GM12892 (cell line): ENCODE measurements at regions not wholly inside any gene's neighbourhood (a gene's known extent, or its start where the extent isn't known, plus 50 kb on each side); places are given as distances from the start of the nearest gene placed in this dataset.
"Not testable (repeated sequence)": the region's sequence is repeated elsewhere in the genome, so short reads cannot be mapped to it uniquely, and the experiment has no call there.

Experiments used
- DNase-seq: peaks from one replicate; pipeline ENCODE4 v3.0.0; 2011; ENCODE audit not compliant: insufficient read length
- FAIRE-seq: peaks from 2 replicates; lab custom pipeline; 2011; peaks lifted over from hg19 to GRCh38; lab: Jason Lieb, UNC
- POLR2A ChIP-seq: IDR thresholded peaks from 2 replicates; pipeline ENCODE4 v1.6.1; 2011; ENCODE audit warnings: low read depth, low read length, control low read depth
- POLR2AphosphoS5 ChIP-seq: IDR thresholded peaks from 2 replicates; pipeline ENCODE4 v1.6.1; 2011; ENCODE audit warnings: low read depth, low read length, control low read depth
- TAF1 ChIP-seq: IDR thresholded peaks from 2 replicates; pipeline ENCODE4 v1.6.1; 2011; ENCODE audit warnings: low read depth, mild to moderate bottlenecking, control low read depth, low read length, borderline replicate concordance

- TF ChIP-seq POLR2AphosphoS5 (no peak), POLR2A (no peak), TAF1 (no peak)
- FAIRE-seq (no peak), DNase-seq (no peak)
These were observed 138.4 kb upstream of the CADM1 start for GRCh38 chr11:115642660-115643059.

GRCh38 chr11:115637599-115638241 lies 133.5 kb upstream of the CADM1 start:
- DNase-seq: no peak
- TF ChIP-seq TAF1 (no peak), POLR2AphosphoS5 (no peak), POLR2A (no peak)
- no peak for FAIRE-seq

DNA sequence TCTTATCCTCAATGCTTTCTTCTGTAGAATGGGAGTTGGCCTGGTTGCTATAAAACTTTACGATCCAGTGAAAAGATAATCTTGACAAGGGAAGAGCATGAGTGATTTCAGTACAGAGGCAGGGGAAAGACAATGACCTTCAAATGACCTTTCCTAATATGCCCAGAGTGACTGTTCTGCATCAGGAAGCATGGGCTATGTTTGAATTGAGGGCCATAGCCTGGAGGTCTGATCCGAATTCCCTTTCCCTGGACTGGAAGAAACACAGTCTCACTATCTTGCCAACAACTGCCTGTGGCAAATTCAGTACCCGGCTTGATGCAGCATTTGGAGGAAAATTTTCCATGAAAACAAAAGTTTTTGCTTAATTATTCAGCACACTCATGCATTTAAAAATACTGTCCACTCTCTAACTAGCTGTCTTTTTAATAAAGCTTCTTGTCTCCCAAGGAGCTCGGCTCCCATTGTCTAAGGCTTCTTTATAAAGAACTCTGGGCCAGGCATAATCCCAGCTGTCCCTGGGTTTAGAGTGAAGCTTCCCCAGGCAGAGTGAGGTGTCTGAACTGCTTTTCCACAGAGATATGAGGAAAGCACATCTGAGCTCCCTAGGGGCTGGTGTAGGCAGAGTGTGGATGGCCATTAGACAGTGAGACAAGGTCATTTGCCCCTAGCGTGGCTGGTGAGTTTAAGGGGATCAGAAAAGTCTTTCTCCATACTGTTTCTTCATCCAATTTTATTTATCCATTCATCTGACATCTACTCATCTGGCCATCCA lies 132.7 kb upstream of the CADM1 start:
- no peak for FAIRE-seq
- TF ChIP-seq TAF1: no peak
- TF ChIP-seq POLR2A: no peak
- no peak for TF ChIP-seq POLR2AphosphoS5
- DNase-seq: no peak

- not testable (repeated sequence) for FAIRE-seq, DNase-seq
These were observed 129.8 kb upstream of the CADM1 start for GRCh38 chr11:115633977-115634376.

DNA sequence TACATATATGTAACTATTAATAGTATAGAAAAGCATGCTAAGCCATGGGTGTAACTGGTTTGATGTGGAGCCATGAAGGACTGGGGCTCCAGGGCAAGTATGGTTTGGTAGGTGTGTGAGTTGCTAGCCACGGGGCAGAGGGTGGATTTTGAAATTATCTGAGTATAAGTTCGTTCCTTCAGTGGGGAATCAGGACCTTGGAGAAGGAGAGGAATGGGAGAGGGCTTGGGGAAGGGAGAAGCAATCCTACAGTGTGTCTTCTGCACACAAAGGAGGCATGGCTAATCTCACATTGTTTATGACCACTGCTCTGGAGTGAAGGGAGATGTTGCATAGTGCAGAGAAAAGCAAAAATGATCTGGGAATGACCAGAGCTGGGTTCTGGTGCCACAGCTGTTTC lies 127.8 kb upstream of the CADM1 start:
- no peak for DNase-seq
- no peak for FAIRE-seq
- TF ChIP-seq POLR2AphosphoS5: no peak
- TF ChIP-seq TAF1: no peak
- no peak for TF ChIP-seq POLR2A

GRCh38 chr11:115631609-115632008 lies 127.4 kb upstream of the CADM1 start:
- no peak for TF ChIP-seq POLR2A
- TF ChIP-seq TAF1: no peak
- TF ChIP-seq POLR2AphosphoS5: no peak
- FAIRE-seq (no peak), DNase-seq (no peak)

GRCh38 chr11:115630214-115630613 lies 126.0 kb upstream of the CADM1 start:
- FAIRE-seq: no peak
- TF ChIP-seq TAF1: no peak
- TF ChIP-seq POLR2A: no peak
- no peak for DNase-seq

DNA sequence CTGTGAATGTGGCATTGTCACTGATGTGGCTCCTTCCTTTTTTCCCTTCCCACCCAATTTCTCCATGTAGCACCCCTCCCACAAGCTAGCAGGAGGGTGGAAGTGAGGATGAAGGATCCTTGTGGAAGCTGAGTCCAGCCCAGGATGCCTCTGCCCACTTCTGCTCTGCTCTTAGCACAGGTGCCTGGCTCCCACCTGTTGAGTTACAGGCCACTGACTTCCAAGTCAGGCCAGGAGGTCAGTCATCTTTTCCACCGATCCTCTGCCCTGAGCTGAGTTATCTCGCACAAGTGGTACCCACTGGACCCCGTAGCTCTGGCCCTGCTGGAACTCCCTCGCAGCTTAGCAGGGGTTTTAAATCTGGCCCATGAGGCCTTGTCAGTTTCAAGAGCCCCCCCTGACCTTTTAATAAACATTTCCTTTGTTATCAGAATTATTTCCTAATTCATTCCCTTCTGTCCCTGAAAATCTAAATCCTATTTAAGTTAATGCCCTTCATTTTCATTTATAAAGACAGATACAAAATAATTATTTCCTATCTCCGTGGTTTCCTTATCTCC lies 125.3 kb upstream of the CADM1 start:
- DNase-seq (no peak), FAIRE-seq (no peak)
- TF ChIP-seq POLR2AphosphoS5: no peak
- no peak for TF ChIP-seq POLR2A
- TF ChIP-seq TAF1: no peak

- DNase-seq (no peak), FAIRE-seq (peak; percentile 24)
- TF ChIP-seq TAF1: no peak
- TF ChIP-seq POLR2AphosphoS5: no peak
- TF ChIP-seq POLR2A: no peak
These were observed 123.6 kb upstream of the CADM1 start for GRCh38 chr11:115627666-115628460.

GRCh38 chr11:115627071-115627470 lies 122.9 kb upstream of the CADM1 start:
- TF ChIP-seq POLR2AphosphoS5 (no peak), POLR2A (no peak), TAF1 (no peak)
- FAIRE-seq: no peak
- DNase-seq: no peak

DNA sequence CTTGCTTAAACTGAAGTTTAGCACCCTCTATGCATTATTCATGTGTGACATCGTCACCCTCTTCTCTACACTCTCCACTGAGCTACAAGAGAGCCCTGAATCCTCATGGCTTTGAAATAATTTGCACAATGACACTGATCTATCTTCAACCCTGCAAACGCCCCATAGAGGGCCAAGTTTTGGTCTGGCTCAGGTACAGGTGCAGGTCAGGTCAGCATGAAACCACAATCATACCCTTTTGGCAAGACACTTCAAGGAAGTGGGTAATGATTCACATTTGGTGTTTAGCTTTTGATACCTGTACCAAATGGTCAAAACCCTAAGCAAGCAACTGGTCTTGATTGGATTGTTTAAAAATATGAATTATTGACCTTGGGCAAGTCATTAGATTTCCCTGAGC lies 122.2 kb upstream of the CADM1 start:
- FAIRE-seq: no peak
- DNase-seq: no peak
- no peak for TF ChIP-seq TAF1
- no peak for TF ChIP-seq POLR2AphosphoS5
- no peak for TF ChIP-seq POLR2A

GRCh38 chr11:115625502-115625901 lies 121.3 kb upstream of the CADM1 start:
- FAIRE-seq (no peak), DNase-seq (no peak)
- TF ChIP-seq POLR2A (no peak), TAF1 (no peak), POLR2AphosphoS5 (no peak)
